ENCODE measurements at regions not wholly inside any gene's neighbourhood (a gene's known extent, or its start where the extent isn't known, plus 50 kb on each side); places are given as distances from the start of the nearest gene placed in this dataset.

DNA sequence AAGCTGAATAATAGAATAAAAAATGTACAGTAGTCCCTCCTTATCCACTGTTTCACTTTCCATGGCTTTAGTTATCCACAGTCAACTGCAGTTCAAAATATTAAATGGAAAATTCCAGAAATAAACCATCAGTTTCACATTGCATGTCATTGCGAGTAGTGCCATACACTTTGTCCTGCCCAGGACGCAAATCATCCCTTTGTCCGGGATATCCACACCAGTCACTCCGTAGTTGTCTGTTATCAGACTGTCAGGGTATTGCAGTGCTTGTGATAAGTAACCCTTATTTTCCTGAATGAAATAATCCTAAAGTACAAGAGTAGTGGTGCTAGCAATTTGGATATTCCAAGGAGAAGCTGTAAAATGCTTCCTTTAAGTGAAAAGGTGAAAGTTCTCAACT is 271.3 kb downstream of the DKK2 start:
- BruUV-seq (replicated peaks), result no TSS peak
- TF ChIP-seq POLR2AphosphoS5 (IDR thresholded peaks at IDR 0.05; ENCODE audit: low read depth, low read length), result no peak
- TF ChIP-seq TCF7L2 (IDR thresholded peaks at IDR 0.05; ENCODE audit: low read depth, low read length), result no peak
- TF ChIP-seq, protein P1, sequence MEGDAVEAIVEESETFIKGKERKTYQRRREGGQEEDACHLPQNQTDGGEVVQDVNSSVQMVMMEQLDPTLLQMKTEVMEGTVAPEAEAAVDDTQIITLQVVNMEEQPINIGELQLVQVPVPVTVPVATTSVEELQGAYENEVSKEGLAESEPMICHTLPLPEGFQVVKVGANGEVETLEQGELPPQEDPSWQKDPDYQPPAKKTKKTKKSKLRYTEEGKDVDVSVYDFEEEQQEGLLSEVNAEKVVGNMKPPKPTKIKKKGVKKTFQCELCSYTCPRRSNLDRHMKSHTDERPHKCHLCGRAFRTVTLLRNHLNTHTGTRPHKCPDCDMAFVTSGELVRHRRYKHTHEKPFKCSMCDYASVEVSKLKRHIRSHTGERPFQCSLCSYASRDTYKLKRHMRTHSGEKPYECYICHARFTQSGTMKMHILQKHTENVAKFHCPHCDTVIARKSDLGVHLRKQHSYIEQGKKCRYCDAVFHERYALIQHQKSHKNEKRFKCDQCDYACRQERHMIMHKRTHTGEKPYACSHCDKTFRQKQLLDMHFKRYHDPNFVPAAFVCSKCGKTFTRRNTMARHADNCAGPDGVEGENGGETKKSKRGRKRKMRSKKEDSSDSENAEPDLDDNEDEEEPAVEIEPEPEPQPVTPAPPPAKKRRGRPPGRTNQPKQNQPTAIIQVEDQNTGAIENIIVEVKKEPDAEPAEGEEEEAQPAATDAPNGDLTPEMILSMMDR (IDR thresholded peaks at IDR 0.05), result no peak
- no peak for TF ChIP-seq SIN3A (IDR thresholded peaks at IDR 0.05; ENCODE audit: borderline replicate concordance, insufficient read depth, low read depth, low read length)
- TF ChIP-seq, protein P2, sequence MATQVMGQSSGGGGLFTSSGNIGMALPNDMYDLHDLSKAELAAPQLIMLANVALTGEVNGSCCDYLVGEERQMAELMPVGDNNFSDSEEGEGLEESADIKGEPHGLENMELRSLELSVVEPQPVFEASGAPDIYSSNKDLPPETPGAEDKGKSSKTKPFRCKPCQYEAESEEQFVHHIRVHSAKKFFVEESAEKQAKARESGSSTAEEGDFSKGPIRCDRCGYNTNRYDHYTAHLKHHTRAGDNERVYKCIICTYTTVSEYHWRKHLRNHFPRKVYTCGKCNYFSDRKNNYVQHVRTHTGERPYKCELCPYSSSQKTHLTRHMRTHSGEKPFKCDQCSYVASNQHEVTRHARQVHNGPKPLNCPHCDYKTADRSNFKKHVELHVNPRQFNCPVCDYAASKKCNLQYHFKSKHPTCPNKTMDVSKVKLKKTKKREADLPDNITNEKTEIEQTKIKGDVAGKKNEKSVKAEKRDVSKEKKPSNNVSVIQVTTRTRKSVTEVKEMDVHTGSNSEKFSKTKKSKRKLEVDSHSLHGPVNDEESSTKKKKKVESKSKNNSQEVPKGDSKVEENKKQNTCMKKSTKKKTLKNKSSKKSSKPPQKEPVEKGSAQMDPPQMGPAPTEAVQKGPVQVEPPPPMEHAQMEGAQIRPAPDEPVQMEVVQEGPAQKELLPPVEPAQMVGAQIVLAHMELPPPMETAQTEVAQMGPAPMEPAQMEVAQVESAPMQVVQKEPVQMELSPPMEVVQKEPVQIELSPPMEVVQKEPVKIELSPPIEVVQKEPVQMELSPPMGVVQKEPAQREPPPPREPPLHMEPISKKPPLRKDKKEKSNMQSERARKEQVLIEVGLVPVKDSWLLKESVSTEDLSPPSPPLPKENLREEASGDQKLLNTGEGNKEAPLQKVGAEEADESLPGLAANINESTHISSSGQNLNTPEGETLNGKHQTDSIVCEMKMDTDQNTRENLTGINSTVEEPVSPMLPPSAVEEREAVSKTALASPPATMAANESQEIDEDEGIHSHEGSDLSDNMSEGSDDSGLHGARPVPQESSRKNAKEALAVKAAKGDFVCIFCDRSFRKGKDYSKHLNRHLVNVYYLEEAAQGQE (IDR thresholded peaks at IDR 0.05; ENCODE audit: insufficient read depth in 1 of 2, low read depth in 2 of 2, low read length in 1 of 2), result no peak
- ChIA-PET POLR2A (no interaction called here), CTCF (no interaction called here)
- DNase-seq (ENCODE audit: low read depth, low spot score) (no peak), ATAC-seq (no peak)
- Histone ChIP-seq H3K27ac (ENCODE audit: low read length) (no peak overlapping the region), H3K27me3 (ENCODE audit: control insufficient read depth, insufficient read depth, low read length) (no peaks in the 10 kb centered on the region), H3K4me1 (ENCODE audit: control insufficient read depth, insufficient read depth, low read length) (no peaks in the 10 kb centered on the region), H3K36me3 (ENCODE audit: control insufficient read depth, insufficient read depth, low read length) (no peaks in the 10 kb centered on the region), H3K4me3 (ENCODE audit: low read depth in 2 of 2, low read length in 2 of 2) (no peak overlapping the region), H3K9me3 (ENCODE audit: control insufficient read depth, insufficient read depth, low read depth, low read length) (no peaks in the 10 kb centered on the region)
- in situ Hi-C loops (cut with HindIII; ENCODE audit: low pct_unique_long_range_greater_than_20kb, low sequenced_read_pairs), result no loop called here
- intact Hi-C loops (cut with micrococcal nuclease; ENCODE audit: unreplicated experiment), result no loop called here

DNA sequence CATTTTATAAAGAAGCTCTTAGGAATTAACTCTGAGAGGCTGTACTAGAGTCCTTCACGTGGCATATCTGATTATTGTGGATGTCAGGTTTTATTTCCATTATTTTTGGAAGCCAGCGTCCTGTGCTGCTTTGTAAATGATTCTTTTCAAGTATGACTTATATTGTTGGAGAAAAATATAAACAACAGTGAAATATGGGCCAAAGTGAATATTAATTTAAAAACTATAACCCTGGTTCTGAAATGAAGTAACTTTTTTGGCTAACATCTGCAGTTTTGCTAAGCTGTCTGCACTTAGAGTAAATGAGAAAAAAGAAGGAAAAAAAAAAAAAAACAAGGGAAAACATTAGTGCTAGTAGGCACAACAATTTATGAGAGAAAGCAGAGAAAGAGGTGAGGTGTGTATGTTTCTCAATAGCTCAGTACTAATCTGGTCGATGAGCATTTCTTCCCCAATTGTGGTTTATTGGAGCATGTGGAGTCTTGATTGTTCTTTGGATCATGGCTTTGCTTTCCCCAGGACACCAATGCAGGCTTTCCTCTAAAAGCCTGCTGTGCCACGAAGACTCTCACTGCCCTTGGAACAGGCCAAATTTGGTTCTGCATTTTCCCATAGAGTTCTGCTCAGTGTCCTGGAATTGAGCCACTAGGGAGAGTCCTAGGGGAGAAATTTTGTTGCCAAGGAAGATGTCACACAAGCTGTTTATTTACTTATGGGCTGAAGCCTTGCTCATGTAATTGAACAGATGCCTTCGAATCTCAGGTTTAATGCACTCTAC is 273.3 kb downstream of the DKK2 start:
- BruUV-seq (replicated peaks), result no TSS peak
- intact Hi-C loops (cut with micrococcal nuclease; ENCODE audit: unreplicated experiment), result no loop called here
- H3K27me3 ChIP-seq (ENCODE audit: control insufficient read depth, insufficient read depth, low read length), result no peaks in the 10 kb centered on the region
- H3K9me3 ChIP-seq (ENCODE audit: control insufficient read depth, insufficient read depth, low read depth, low read length), result no peaks in the 10 kb centered on the region
- DNase-seq (ENCODE audit: low read depth, low spot score) (no peak), ATAC-seq (no peak)
- no peaks in the 10 kb centered on the region for H3K4me1 ChIP-seq (ENCODE audit: control insufficient read depth, insufficient read depth, low read length)
- CTCF ChIA-PET, result no interaction called here
- H3K36me3 ChIP-seq (ENCODE audit: control insufficient read depth, insufficient read depth, low read length), result no peaks in the 10 kb centered on the region
- TF ChIP-seq TCF7L2 (IDR thresholded peaks at IDR 0.05; ENCODE audit: low read depth, low read length) (no peak), POLR2AphosphoS5 (IDR thresholded peaks at IDR 0.05; ENCODE audit: low read depth, low read length) (no peak), SIN3A (IDR thresholded peaks at IDR 0.05; ENCODE audit: borderline replicate concordance, insufficient read depth, low read depth, low read length) (no peak)
- TF ChIP-seq, protein P1 (IDR thresholded peaks at IDR 0.05), result no peak
- TF ChIP-seq, protein P2 (IDR thresholded peaks at IDR 0.05; ENCODE audit: insufficient read depth in 1 of 2, low read depth in 2 of 2, low read length in 1 of 2), result no peak
- H3K27ac ChIP-seq (ENCODE audit: low read length), result no peak overlapping the region
- in situ Hi-C loops (cut with HindIII; ENCODE audit: low pct_unique_long_range_greater_than_20kb, low sequenced_read_pairs), result no loop called here
- POLR2A ChIA-PET, result no interaction called here
- H3K4me3 ChIP-seq (ENCODE audit: low read depth in 2 of 2, low read length in 2 of 2), result no peak overlapping the region

Data from Panc1 (cell line).